GM18520 (cell line): ENCODE measurements at regions not wholly inside any gene's neighbourhood (a gene's known extent, or its start where the extent isn't known, plus 50 kb on each side); places are given as distances from the start of the nearest gene placed in this dataset.

Experiments
- ATAC-seq: cut with Tn5 transposase; IDR thresholded peaks from one replicate; pipeline ENCODE4 v1.9.1; 2021; ENCODE audit not compliant: unreplicated experiment

- no peak for ATAC-seq
Observed at GRCh38 chr4:26099967-26100366, 185.9 kb downstream of the SMIM20 start.

DNA sequence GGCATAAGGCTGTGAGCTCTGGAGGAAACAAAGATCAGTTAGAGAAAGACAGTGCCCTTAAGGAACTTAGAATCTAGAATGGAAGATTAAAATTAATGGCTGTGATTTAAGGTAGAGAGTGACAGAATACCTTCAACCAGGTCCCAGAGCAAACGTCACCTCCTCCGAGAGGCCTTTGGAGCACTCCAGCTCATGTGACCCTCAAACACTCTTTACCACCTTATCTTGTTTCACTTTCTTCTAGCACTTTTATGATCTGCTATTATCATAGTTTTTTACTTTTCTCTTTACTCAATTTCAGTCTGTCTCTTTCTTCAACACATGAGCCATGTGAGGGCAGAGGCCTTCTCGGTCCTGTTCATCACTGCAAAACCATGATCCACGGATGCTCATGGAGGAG, 187.0 kb downstream of the SMIM20 start:
- no peak for ATAC-seq

DNA sequence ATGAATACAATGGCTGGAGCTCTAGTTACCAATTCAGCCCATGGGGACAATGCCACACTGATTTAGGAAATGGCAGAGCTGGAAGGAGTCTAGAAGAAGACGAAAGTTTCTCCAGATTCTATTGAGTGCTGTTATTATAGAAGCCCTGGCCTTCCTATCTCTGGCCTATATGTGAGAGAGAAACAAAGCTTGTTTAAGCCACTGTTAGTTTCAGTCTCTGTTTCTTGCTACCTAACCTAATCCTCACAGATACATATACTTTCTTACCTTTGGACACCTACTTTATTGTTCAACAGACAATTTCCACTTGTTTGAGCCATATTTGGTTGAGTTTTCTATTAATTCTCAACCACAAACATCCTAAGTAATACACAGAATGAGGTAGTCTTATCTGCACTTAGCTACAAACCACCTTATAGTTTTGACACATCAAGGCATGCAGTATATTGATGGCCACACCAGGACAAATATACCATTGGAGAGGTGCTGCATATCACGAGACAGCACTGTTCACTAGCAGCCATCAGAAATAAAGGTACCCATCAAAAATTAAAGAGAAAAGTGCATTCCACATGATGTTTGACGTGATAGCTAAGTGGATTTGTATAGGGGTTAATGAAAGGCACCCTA, 190.2 kb downstream of the SMIM20 start:
- peak; percentile 86 for ATAC-seq

DNA sequence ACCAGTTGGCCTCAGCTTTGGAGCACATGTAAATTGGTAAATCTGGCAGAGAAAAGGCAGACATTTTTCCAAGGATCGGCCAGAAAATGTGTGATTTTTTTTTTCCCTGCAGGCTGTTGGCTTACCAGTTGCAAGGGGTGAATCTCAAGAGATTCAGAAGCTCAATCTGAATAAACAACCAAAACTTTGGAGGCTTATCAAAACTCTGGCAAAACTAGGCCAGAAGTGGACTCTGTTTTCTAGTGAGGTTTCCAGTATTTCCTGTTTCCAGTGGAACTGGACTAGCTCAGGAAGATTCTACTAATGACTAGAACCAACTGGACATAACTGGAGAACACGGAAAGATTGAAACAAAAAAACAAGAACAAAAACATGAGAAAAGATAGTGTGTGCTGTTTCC, 191.3 kb downstream of the SMIM20 start:
- ATAC-seq, result no peak

- no peak for ATAC-seq
Observed at GRCh38 chr4:26105815-26106699, 192.0 kb downstream of the SMIM20 start.

DNA sequence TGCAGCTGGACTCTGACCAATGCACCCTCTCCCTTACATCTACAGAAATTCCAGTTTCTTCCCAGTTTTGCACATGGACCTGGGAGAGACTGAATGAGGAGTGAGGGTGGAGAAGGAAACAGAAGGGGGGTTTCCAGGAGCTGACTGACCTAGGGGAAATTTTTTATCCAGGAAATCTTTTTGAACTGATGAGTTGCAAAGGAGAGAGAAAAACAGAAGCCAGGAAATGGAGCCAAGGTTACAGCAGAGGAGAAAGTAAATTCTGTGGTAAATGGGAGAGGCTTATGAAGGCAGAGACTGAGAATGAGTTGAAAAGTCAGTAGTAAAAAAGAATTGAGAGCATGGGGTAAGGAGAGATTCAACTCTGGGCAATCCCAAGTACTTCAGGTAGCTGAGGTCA, 192.8 kb downstream of the SMIM20 start:
- no peak for ATAC-seq

DNA sequence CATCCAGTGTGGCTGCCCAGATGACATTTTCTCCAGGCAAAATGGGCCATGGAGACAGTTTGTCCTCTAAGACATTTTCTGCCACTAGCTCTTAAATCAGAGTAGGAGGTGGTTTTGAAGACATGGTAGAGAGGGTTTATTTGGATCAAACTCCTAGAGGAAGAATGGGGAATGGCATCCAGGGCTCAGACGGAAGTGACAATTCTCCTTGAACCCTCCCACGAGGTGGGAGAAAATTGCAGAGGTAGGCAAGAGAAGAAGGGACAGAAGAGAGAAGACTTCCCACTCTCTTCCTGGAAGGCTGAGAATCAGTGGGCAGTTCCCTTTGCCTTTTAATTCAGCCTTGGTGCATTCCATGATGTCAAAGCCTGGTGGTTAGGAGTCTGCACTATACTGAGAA, 194.0 kb downstream of the SMIM20 start:
- ATAC-seq, result no peak

- no peak for ATAC-seq
Observed at GRCh38 chr4:26110493-26110892, 196.5 kb downstream of the SMIM20 start.

GRCh38 chr4:26113339-26113940, 199.4 kb downstream of the SMIM20 start:
- no peak for ATAC-seq

- ATAC-seq, result no peak
Observed at GRCh38 chr4:26116057-26116456, 202.0 kb downstream of the SMIM20 start.

DNA sequence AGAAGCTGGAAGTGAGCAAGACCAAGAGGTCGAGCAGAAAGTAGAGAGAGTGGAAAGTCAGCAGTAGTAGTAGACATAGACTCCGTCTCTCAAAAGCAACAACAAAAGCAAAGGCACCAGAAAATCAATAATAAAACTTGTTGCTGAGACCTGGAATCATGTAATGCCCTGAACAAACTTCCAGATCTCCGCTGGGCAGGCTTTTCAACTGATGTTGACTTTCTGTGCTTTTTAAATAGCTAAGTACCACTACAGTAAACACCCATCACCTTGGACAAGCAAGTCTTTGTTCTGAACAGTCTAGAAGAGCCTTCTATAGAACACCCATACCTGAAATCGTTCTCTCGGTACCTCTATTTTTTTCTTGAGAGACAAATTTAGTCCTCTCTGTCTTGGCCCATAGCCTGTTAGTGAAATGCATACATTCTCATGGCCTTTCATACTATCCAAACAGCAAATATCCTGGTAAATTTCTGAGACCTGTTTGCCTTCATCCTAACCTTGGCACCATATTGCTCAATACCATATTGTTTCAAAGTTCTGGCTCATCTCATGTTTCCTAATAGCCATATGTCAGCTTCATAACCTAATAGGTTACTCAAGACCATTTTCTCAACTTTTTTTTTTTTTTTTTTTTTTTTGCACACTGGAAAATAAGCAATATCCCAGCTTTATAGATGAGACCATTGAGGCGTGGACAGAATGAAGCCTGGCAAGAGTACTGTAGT, 200.6 kb upstream of the RBPJ start:
- ATAC-seq, result no peak

- ATAC-seq, result no peak
Observed at GRCh38 chr4:26122690-26123089, 198.1 kb upstream of the RBPJ start.

- no peak for ATAC-seq
Observed at GRCh38 chr4:26124753-26125321, 196.0 kb upstream of the RBPJ start.

GRCh38 chr4:26126143-26126718, 194.6 kb upstream of the RBPJ start:
- peak; percentile 35 for ATAC-seq

- ATAC-seq, result no peak
Observed at GRCh38 chr4:26126994-26127393, 193.8 kb upstream of the RBPJ start.

DNA sequence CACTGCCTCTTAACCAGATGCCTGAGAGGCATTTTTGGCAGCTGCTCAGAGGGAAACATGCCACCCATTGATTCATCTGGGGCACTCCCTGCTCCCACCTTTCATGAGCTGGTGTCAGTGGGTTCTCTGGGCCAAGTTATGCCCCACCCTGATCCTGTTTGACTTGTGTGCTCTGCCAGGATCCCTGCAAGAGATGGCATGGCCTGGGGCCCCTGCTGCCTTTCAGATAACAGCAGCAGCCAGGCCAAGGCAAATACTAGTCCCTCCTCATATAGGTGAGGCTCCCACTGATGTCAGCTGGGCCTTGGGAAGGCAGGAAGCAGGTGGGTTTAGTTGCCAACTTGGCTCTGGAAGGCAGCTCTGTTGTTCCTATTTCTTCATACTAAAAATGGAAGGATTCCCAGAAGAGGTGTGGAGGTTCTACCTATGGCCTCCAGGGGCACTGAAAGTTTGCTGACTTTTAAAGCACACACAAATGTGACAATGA, 192.9 kb upstream of the RBPJ start:
- no peak for ATAC-seq

DNA sequence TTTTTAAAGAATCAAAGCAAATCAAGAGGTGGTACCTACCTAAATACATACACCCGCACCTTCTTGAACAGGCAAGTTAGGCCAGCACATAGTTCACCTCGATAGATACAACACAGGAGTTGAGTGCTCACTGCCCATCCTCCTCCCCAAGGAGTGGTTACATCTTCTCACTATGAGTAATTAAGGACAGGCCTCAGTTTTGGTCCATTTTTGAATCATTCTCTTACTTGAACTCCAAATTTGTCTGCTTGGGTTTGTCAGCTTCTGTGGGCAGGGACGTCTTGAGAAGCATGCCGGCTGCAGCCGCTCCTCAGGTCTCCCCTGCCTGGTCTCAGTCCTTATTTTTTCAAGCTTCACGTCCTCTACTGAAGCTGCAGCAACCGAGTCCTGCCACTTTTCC, 190.6 kb upstream of the RBPJ start:
- peak; percentile 63 for ATAC-seq

- no peak for ATAC-seq
Observed at GRCh38 chr4:26130841-26131432, 189.9 kb upstream of the RBPJ start.

- peak; percentile 64 for ATAC-seq
Observed at GRCh38 chr4:26131711-26132110, 189.1 kb upstream of the RBPJ start.

- no peak for ATAC-seq
Observed at GRCh38 chr4:26132858-26133257, 188.0 kb upstream of the RBPJ start.
